ENCODE measurements at regions not wholly inside any gene's neighbourhood (a gene's known extent, or its start where the extent isn't known, plus 50 kb on each side); places are given as distances from the start of the nearest gene placed in this dataset.
A peak's percentile ranks its signal among the peaks of the same experiment; 100 is the strongest.
"Not testable (repeated sequence)": the region's sequence is repeated elsewhere in the genome, so short reads cannot be mapped to it uniquely, and the experiment has no call there.

DNA sequence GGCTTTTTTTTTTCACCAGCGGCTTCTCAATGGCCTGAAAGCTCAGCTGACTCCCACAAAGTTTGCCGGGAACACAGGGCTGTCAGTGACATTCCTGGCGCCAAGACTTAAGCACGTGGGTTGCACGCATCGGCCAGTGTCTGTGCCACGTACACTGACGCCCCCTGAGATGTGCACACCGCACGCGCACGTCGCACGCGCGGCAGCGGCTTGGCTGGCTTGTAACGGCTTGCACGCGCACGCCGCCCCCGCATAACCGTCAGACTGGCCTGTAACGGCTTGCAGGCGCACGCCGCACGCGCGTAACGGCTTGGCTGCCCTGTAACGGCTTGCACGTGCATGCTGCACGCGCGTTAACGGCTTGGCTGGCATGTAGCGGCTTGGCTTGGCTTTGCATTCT lies 63.2 kb downstream of the CCDC74A start:
- Histone ChIP-seq H3K27ac (no peak overlapping the region), H3K4me3 (no peak overlapping the region), H3K4me1 (no peaks in the 10 kb centered on the region), H3K27me3 (no peaks in the 10 kb centered on the region), H3K36me3 (no peaks in the 10 kb centered on the region), H3K9me3 (no peaks in the 10 kb centered on the region)
- WGBS, 2 donors, result 89 to 92% methylated on average over 37 to 38 of the region's 39 CpGs
- peak in 1 of 2 donors; percentile 84 for DNase-seq
- TF ChIP-seq POLR2A (IDR thresholded peaks at IDR 0.05), result no peak
- no peak for TF ChIP-seq EP300 (IDR thresholded peaks at IDR 0.05)
- no peak for TF ChIP-seq CTCF (IDR thresholded peaks at IDR 0.05)
- TF ChIP-seq POLR2AphosphoS5 (IDR thresholded peaks at IDR 0.05), result no peak
- ATAC-seq (ENCODE audit: low FRiP score in 2 of 2), result no peak

- H3K36me3 ChIP-seq; H3K9me3 ChIP-seq; DNase-seq; H3K4me3 ChIP-seq; ATAC-seq (ENCODE audit: low FRiP score in 2 of 2); H3K4me1 ChIP-seq; H3K27me3 ChIP-seq; H3K27ac ChIP-seq: not testable (repeated sequence)
- WGBS, 2 donors, result 40 to 49% methylated on average over 5 of the region's 5 CpGs
Measured at GRCh38 chr2:131596561-131596960, 68.9 kb downstream of the CCDC74A start.

- WGBS, 2 donors, result 57 to 82% methylated on average over 2 to 5 of the region's 5 CpGs
- H3K36me3 ChIP-seq; H3K27me3 ChIP-seq; DNase-seq; H3K4me3 ChIP-seq; H3K27ac ChIP-seq; H3K9me3 ChIP-seq; ATAC-seq (ENCODE audit: low FRiP score in 2 of 2); H3K4me1 ChIP-seq: not testable (repeated sequence)
Measured at GRCh38 chr2:131602444-131602843, 74.8 kb downstream of the CCDC74A start.

GRCh38 chr2:131604652-131605051 lies 77.0 kb downstream of the CCDC74A start:
- not testable (repeated sequence) for DNase-seq; ATAC-seq (ENCODE audit: low FRiP score in 2 of 2)

DNA sequence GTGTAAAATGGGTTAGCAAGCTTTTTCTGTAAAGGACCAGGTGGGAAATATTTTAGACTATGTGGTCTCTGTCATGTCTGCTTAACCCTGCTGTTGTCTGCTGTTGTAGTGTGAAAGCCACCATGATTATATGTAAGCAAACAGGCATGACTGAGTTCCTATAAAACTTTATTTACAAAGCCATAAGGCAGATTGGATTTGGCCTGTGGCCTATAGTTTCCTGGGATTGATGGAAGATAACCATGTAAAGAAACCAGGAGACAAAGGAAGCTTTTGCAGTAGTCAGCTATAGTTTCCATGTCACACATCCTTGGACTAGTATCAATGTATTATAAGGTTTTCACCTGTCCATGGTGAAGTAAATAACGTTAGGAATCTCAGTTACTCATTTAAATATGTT lies 78.7 kb downstream of the CCDC74A start:
- not testable (repeated sequence) for ATAC-seq (ENCODE audit: low FRiP score in 2 of 2); H3K27ac ChIP-seq; H3K9me3 ChIP-seq; H3K4me1 ChIP-seq; H3K27me3 ChIP-seq; DNase-seq; H3K36me3 ChIP-seq; H3K4me3 ChIP-seq
- 56 to 60% methylated on average over 1 of the region's 1 CpG for WGBS, 2 donors

More at GRCh38 chr2:131604652-131605051, 77.0 kb downstream of the CCDC74A start:
- not testable (repeated sequence) for H3K9me3 ChIP-seq, H3K27me3 ChIP-seq, H3K27ac ChIP-seq, H3K36me3 ChIP-seq, H3K4me3 ChIP-seq, H3K4me1 ChIP-seq
- 92 to 97% methylated on average over 2 of the region's 2 CpGs for WGBS, 2 donors

DNA sequence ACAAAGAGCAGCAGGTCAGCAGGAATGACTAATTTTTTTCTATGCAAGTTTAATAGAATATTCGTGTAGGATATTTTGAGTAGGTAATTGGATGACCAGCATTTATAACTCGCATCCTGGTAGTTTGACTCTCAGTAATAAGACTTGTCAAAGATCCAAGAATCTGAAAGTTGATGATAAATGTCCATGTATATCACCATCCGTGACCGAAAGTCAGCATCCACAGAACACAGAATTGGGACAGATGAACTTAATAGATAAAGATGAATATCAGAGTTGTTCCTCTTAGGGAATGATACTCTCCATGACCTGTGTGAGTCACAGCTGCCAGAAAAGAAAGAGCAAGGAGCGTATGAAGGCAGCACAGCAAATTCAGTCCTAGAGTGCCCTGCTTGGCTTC lies 79.4 kb downstream of the CCDC74A start:
- H3K36me3 ChIP-seq; H3K4me1 ChIP-seq; H3K4me3 ChIP-seq; H3K9me3 ChIP-seq; DNase-seq; H3K27me3 ChIP-seq; H3K27ac ChIP-seq; ATAC-seq (ENCODE audit: low FRiP score in 2 of 2): not testable (repeated sequence)
- WGBS, 2 donors, result 70 to 75% methylated on average over 5 of the region's 5 CpGs

- H3K36me3 ChIP-seq; H3K27me3 ChIP-seq; DNase-seq; ATAC-seq (ENCODE audit: low FRiP score in 2 of 2); H3K27ac ChIP-seq; H3K4me1 ChIP-seq; H3K4me3 ChIP-seq; H3K9me3 ChIP-seq: not testable (repeated sequence)
- WGBS, 2 donors, result 83 to 84% methylated on average over 3 of the region's 3 CpGs
Measured at GRCh38 chr2:131614539-131614938, 86.9 kb downstream of the CCDC74A start.

DNA sequence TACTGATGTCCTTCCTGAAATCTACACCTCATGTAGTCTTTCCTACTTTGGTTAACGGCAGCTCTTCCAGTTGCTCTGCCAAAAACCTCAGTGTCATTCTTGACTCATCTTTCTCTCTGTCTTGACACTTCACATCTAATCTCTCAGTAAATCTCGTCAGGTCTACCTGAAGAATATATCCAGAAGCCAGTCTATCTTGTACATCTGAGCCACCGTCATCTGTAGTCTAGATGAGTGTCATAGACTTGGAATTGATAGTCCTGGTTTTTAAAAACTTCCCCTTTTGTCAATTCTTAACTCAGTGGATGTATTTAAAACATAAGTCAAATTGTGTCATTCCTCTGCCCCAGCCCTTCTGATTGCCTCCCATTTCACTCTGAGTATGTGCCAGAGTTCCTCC lies 90.6 kb downstream of the CCDC74A start:
- 84 to 93% methylated on average over 3 of the region's 3 CpGs for WGBS, 2 donors
- H3K36me3 ChIP-seq; H3K27me3 ChIP-seq; ATAC-seq (ENCODE audit: low FRiP score in 2 of 2); H3K4me1 ChIP-seq; DNase-seq; H3K9me3 ChIP-seq; H3K4me3 ChIP-seq; H3K27ac ChIP-seq: not testable (repeated sequence)

GRCh38 chr2:131622874-131623273 lies 95.2 kb downstream of the CCDC74A start:
- not testable (repeated sequence) for H3K36me3 ChIP-seq; H3K4me3 ChIP-seq; H3K9me3 ChIP-seq; DNase-seq; H3K4me1 ChIP-seq; H3K27me3 ChIP-seq; H3K27ac ChIP-seq; ATAC-seq (ENCODE audit: low FRiP score in 2 of 2)
- WGBS, 2 donors, result 84 to 87% methylated on average over 2 of the region's 2 CpGs

DNA sequence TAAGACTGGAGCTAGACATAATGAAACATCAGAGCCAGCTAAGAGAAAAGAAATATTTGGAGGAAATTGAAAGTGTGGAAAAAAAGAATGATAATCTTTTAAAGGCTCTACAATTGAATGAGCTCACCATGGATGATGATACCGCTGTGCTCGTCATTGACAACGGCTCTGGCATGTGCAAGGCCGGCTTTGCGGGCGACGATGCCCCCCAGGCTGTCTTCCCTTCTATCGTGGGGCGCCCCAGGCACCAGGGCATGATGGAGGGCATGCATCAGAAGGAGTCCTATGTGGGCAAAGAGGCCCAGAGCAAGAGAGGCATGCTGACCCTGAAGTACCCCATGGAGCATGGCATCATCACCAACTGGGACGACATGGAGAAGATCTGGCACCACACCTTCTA lies 98.3 kb downstream of the CCDC74A start:
- DNase-seq, result peak in 1 of 2 donors; percentile 50
- H3K4me3 ChIP-seq; H3K27ac ChIP-seq; ATAC-seq (ENCODE audit: low FRiP score in 2 of 2); H3K36me3 ChIP-seq; H3K4me1 ChIP-seq; H3K27me3 ChIP-seq; H3K9me3 ChIP-seq: not testable (repeated sequence)
- WGBS, 2 donors, result 84 to 92% methylated on average over 10 of the region's 10 CpGs

- not testable (repeated sequence) for ATAC-seq (ENCODE audit: low FRiP score in 2 of 2); H3K4me3 ChIP-seq; H3K27ac ChIP-seq; H3K27me3 ChIP-seq; H3K9me3 ChIP-seq; H3K36me3 ChIP-seq; H3K4me1 ChIP-seq; DNase-seq
- 84 to 94% methylated on average over 14 to 19 of the region's 19 CpGs for WGBS, 2 donors
Measured at GRCh38 chr2:131626565-131626964, 98.9 kb downstream of the CCDC74A start.

- H3K27me3 ChIP-seq; ATAC-seq (ENCODE audit: low FRiP score in 2 of 2); H3K4me3 ChIP-seq; H3K27ac ChIP-seq; H3K9me3 ChIP-seq; H3K36me3 ChIP-seq; DNase-seq; H3K4me1 ChIP-seq: not testable (repeated sequence)
- 66 to 83% methylated on average over 2 of the region's 2 CpGs for WGBS, 2 donors
Measured at GRCh38 chr2:131627777-131628176, 100.1 kb downstream of the CCDC74A start.

DNA sequence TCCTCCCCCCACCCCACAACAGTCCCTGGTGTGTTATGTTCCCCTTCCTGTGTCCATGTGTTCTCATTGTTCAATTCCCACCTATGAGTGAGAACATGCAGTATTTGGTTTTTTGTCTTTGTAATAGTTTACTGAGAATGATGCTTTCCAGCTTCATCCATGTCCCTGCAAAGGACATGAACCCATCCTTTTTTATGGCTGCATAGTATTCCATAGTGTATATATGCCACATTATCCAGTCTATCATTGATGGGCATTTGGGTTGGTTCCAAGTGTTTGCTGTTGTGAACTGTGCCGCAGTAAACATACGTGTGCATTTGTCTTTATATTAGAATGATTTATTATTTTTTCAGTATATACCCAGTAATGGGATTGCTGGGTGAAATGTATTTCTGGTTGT lies 104.0 kb downstream of the CCDC74A start:
- H3K4me3 ChIP-seq; DNase-seq; H3K27ac ChIP-seq; H3K9me3 ChIP-seq; ATAC-seq (ENCODE audit: low FRiP score in 2 of 2); H3K36me3 ChIP-seq; H3K27me3 ChIP-seq; H3K4me1 ChIP-seq: not testable (repeated sequence)
- 96% methylated on average over 2 of the region's 2 CpGs for WGBS, 2 donors

All from upper lobe of left lung (tissue), 6 donors.